GM23338 (cell line): ENCODE measurements at regions not wholly inside any gene's neighbourhood (a gene's known extent, or its start where the extent isn't known, plus 50 kb on each side); places are given as distances from the start of the nearest gene placed in this dataset.

Experiments
- CREB1 ChIP-seq: fragments of 250-450 bp; sonication (Bioruptor Pico); IDR thresholded peaks from 2 replicates; pipeline ENCODE4 v1.5.0; 2020; ENCODE audit warnings: low read depth, mild to moderate bottlenecking, moderate library complexity
- EZH2 ChIP-seq: fragments of 200-600 bp; sonication (generic); IDR thresholded peaks from one replicate; pipeline ENCODE4 v1.8.0; 2017; ENCODE audit warnings: antibody characterized with exemption, mild to moderate bottlenecking, low read depth; ENCODE audit not compliant: unreplicated experiment
- EZH2phosphoT487 ChIP-seq: fragments of 200-600 bp; sonication (generic); IDR thresholded peaks from one replicate; pipeline ENCODE4 v1.8.1; 2018; ENCODE audit warnings: antibody characterized with exemption; ENCODE audit not compliant: unreplicated experiment
- JUNB ChIP-seq: IDR thresholded peaks from one replicate; pipeline ENCODE4 v1.6.1; 2016; ENCODE audit warnings: antibody characterized with exemption; ENCODE audit not compliant: unreplicated experiment
- NANOG ChIP-seq: IDR thresholded peaks from 2 replicates; pipeline ENCODE4 v1.6.1; 2016; ENCODE audit warnings: antibody characterized with exemption, borderline replicate concordance
- POLR2AphosphoS5 ChIP-seq: IDR thresholded peaks from 2 replicates; pipeline ENCODE4 v1.6.1; 2016; ENCODE audit warnings: antibody characterized with exemption, low read depth
- STAT1 ChIP-seq: IDR thresholded peaks from one replicate; pipeline ENCODE4 v1.6.1; 2016; ENCODE audit warnings: antibody characterized with exemption; ENCODE audit not compliant: unreplicated experiment
- ZNF114 ChIP-seq: fragments of 250-450 bp; sonication (Bioruptor Pico); IDR thresholded peaks from 2 replicates; pipeline ENCODE4 v1.5.0; 2020; ENCODE audit warnings: mild to moderate bottlenecking, moderate library complexity
- TF ChIP-seq, protein P1 (sequence below), 2 experiments: fragments of 200-600 bp in 1 of 2; sonication (generic) in 1 of 2; conservative IDR thresholded peaks; 2 replicates each; pipeline versions ENCODE4 v1.5.1 to v1.6.1; 2016 to 2017; ENCODE audit warnings: antibody characterized with exemption in 2 of 2, low read depth in 2 of 2, mild to moderate bottlenecking in 2 of 2, moderate library complexity in 1 of 2
- TF ChIP-seq, protein P2 (sequence below): IDR thresholded peaks from one replicate; pipeline ENCODE4 v1.6.1; 2018; ENCODE audit warnings: antibody characterized with exemption; ENCODE audit not compliant: unreplicated experiment
- TF ChIP-seq, protein P3 (sequence below): fragments of 250-450 bp; sonication (Bioruptor Pico); IDR thresholded peaks from 2 replicates; pipeline ENCODE4 v1.5.0; 2020; ENCODE audit warnings: mild to moderate bottlenecking, moderate library complexity
- TF ChIP-seq, protein P4 (sequence below): IDR thresholded peaks from 2 replicates; pipeline ENCODE4 v1.6.1; 2016; ENCODE audit warnings: antibody characterized with exemption

DNA sequence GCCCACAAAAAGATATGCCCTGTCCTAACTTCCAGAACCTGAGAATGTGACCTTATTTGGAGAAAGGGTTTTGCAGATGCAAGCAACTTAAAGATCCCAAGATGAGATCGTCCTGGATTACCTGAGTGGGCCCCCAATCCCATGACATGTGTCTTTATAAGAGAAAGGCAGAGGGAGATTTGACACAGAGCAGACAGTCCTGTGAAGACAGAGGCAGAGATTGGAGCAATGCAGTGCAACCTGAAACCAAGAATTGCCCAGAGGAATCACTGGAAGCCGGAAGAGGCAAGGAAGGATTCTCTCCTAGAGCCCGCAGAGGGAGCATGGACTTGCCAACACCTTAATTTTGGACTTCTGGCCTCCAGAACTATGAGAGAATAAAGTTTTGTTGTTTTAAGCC is 171.5 kb downstream of the SMIM20 start:
- TF ChIP-seq, protein P1, sequence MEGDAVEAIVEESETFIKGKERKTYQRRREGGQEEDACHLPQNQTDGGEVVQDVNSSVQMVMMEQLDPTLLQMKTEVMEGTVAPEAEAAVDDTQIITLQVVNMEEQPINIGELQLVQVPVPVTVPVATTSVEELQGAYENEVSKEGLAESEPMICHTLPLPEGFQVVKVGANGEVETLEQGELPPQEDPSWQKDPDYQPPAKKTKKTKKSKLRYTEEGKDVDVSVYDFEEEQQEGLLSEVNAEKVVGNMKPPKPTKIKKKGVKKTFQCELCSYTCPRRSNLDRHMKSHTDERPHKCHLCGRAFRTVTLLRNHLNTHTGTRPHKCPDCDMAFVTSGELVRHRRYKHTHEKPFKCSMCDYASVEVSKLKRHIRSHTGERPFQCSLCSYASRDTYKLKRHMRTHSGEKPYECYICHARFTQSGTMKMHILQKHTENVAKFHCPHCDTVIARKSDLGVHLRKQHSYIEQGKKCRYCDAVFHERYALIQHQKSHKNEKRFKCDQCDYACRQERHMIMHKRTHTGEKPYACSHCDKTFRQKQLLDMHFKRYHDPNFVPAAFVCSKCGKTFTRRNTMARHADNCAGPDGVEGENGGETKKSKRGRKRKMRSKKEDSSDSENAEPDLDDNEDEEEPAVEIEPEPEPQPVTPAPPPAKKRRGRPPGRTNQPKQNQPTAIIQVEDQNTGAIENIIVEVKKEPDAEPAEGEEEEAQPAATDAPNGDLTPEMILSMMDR (conservative IDR thresholded peaks at IDR 0.05; ENCODE audit: low read depth in 2 of 2) = no peak
- TF ChIP-seq POLR2AphosphoS5 = no peak
- no peak for TF ChIP-seq EZH2phosphoT487
- no peak for TF ChIP-seq EZH2
- TF ChIP-seq, protein P2, sequence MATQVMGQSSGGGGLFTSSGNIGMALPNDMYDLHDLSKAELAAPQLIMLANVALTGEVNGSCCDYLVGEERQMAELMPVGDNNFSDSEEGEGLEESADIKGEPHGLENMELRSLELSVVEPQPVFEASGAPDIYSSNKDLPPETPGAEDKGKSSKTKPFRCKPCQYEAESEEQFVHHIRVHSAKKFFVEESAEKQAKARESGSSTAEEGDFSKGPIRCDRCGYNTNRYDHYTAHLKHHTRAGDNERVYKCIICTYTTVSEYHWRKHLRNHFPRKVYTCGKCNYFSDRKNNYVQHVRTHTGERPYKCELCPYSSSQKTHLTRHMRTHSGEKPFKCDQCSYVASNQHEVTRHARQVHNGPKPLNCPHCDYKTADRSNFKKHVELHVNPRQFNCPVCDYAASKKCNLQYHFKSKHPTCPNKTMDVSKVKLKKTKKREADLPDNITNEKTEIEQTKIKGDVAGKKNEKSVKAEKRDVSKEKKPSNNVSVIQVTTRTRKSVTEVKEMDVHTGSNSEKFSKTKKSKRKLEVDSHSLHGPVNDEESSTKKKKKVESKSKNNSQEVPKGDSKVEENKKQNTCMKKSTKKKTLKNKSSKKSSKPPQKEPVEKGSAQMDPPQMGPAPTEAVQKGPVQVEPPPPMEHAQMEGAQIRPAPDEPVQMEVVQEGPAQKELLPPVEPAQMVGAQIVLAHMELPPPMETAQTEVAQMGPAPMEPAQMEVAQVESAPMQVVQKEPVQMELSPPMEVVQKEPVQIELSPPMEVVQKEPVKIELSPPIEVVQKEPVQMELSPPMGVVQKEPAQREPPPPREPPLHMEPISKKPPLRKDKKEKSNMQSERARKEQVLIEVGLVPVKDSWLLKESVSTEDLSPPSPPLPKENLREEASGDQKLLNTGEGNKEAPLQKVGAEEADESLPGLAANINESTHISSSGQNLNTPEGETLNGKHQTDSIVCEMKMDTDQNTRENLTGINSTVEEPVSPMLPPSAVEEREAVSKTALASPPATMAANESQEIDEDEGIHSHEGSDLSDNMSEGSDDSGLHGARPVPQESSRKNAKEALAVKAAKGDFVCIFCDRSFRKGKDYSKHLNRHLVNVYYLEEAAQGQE = no peak
- TF ChIP-seq, protein P3, sequence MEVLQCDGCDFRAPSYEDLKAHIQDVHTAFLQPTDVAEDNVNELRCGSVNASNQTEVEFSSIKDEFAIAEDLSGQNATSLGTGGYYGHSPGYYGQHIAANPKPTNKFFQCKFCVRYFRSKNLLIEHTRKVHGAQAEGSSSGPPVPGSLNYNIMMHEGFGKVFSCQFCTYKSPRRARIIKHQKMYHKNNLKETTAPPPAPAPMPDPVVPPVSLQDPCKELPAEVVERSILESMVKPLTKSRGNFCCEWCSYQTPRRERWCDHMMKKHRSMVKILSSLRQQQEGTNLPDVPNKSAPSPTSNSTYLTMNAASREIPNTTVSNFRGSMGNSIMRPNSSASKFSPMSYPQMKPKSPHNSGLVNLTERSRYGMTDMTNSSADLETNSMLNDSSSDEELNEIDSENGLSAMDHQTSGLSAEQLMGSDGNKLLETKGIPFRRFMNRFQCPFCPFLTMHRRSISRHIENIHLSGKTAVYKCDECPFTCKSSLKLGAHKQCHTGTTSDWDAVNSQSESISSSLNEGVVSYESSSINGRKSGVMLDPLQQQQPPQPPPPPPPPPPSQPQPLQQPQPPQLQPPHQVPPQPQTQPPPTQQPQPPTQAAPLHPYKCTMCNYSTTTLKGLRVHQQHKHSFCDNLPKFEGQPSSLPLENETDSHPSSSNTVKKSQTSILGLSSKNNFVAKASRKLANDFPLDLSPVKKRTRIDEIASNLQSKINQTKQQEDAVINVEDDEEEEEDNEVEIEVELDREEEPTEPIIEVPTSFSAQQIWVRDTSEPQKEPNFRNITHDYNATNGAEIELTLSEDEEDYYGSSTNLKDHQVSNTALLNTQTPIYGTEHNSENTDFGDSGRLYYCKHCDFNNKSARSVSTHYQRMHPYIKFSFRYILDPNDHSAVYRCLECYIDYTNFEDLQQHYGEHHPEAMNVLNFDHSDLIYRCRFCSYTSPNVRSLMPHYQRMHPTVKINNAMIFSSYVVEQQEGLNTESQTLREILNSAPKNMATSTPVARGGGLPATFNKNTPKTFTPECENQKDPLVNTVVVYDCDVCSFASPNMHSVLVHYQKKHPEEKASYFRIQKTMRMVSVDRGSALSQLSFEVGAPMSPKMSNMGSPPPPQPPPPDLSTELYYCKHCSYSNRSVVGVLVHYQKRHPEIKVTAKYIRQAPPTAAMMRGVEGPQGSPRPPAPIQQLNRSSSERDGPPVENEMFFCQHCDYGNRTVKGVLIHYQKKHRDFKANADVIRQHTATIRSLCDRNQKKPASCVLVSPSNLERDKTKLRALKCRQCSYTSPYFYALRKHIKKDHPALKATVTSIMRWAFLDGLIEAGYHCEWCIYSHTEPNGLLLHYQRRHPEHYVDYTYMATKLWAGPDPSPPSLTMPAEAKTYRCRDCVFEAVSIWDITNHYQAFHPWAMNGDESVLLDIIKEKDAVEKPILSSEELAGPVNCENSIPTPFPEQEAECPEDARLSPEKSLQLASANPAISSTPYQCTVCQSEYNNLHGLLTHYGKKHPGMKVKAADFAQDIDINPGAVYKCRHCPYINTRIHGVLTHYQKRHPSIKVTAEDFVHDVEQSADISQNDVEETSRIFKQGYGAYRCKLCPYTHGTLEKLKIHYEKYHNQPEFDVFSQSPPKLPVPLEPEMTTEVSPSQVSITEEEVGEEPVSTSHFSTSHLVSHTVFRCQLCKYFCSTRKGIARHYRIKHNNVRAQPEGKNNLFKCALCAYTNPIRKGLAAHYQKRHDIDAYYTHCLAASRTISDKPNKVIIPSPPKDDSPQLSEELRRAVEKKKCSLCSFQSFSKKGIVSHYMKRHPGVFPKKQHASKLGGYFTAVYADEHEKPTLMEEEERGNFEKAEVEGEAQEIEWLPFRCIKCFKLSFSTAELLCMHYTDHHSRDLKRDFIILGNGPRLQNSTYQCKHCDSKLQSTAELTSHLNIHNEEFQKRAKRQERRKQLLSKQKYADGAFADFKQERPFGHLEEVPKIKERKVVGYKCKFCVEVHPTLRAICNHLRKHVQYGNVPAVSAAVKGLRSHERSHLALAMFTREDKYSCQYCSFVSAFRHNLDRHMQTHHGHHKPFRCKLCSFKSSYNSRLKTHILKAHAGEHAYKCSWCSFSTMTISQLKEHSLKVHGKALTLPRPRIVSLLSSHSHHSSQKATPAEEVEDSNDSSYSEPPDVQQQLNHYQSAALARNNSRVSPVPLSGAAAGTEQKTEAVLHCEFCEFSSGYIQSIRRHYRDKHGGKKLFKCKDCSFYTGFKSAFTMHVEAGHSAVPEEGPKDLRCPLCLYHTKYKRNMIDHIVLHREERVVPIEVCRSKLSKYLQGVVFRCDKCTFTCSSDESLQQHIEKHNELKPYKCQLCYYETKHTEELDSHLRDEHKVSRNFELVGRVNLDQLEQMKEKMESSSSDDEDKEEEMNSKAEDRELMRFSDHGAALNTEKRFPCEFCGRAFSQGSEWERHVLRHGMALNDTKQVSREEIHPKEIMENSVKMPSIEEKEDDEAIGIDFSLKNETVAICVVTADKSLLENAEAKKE (CRISPR knock-in tag) = no peak
- no peak for TF ChIP-seq STAT1
- TF ChIP-seq JUNB = no peak
- TF ChIP-seq NANOG = no peak
- no peak for TF ChIP-seq CREB1 (CRISPR knock-in tag)
- TF ChIP-seq, protein P4, sequence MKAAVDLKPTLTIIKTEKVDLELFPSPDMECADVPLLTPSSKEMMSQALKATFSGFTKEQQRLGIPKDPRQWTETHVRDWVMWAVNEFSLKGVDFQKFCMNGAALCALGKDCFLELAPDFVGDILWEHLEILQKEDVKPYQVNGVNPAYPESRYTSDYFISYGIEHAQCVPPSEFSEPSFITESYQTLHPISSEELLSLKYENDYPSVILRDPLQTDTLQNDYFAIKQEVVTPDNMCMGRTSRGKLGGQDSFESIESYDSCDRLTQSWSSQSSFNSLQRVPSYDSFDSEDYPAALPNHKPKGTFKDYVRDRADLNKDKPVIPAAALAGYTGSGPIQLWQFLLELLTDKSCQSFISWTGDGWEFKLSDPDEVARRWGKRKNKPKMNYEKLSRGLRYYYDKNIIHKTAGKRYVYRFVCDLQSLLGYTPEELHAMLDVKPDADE = no peak
- TF ChIP-seq ZNF114 = no peak
